Neural cell (in vitro differentiated cells): ENCODE measurements at regions not wholly inside any gene's neighbourhood (a gene's known extent, or its start where the extent isn't known, plus 50 kb on each side); places are given as distances from the start of the nearest gene placed in this dataset.

Source experiments
- H2AFZ ChIP-seq: fragments of 200-600, 300-800 bp; sonication (generic), shearing (Covaris generic); 2 replicates; pipeline ENCODE4 v1.6.0; 2014; ENCODE audit warnings: low read depth, mild to moderate bottlenecking, antibody characterized with exemption, low read length, moderate library complexity
- H3F3A ChIP-seq: fragments of 200-600 bp; shearing (Covaris generic); 2 replicates; pipeline ENCODE4 v1.6.1; 2016; ENCODE audit warnings: mild to moderate bottlenecking, moderate library complexity, mixed read lengths, antibody characterized with exemption, low read length; ENCODE audit not compliant: insufficient read depth, poor library complexity, severe bottlenecking
- H3K27ac ChIP-seq: fragments of 200-600, 300-800 bp; sonication (generic), shearing (Covaris generic); 2 replicates; pipeline ENCODE4 v1.5.1; 2014; ENCODE audit warnings: mild to moderate bottlenecking, low read length, moderate library complexity
- H3K27me3 ChIP-seq: fragments of 300-800, 200-600 bp; sonication (generic), shearing (Covaris generic); 2 replicates; pipeline ENCODE4 v1.6.0; 2014; ENCODE audit warnings: mild to moderate bottlenecking, low read depth, low read length, moderate library complexity; ENCODE audit not compliant: insufficient read depth
- H3K36me3 ChIP-seq: fragments of 300-800, 200-600 bp; sonication (generic), shearing (Covaris generic); 2 replicates; pipeline ENCODE4 v1.5.1; 2014; ENCODE audit warnings: mild to moderate bottlenecking, antibody characterized with exemption, low read length, moderate library complexity; ENCODE audit not compliant: insufficient read depth
- H3K4me2 ChIP-seq: fragments of 300-800, 200-600 bp; sonication (generic), shearing (Covaris generic); 2 replicates; pipeline ENCODE4 v1.6.0; 2014; ENCODE audit warnings: mild to moderate bottlenecking, low read length
- H3K4me3 ChIP-seq: fragments of 300-800, 200-600 bp; sonication (generic), shearing (Covaris generic); 2 replicates; pipeline ENCODE4 v1.5.1; 2014; ENCODE audit warnings: mild to moderate bottlenecking, low read length, moderate library complexity
- H3K79me2 ChIP-seq: fragments of 200-600 bp; shearing (Covaris generic); replicated peaks from 2 replicates; pipeline ENCODE4 v1.6.0; 2014; ENCODE audit warnings: mild to moderate bottlenecking, low read length, moderate library complexity; ENCODE audit not compliant: insufficient read depth
- H3K9ac ChIP-seq: fragments of 300-800, 200-600 bp; sonication (generic), shearing (Covaris generic); 2 replicates; pipeline ENCODE4 v1.6.1; 2016; ENCODE audit warnings: mild to moderate bottlenecking, low read length, mixed read lengths
- H3K9me2 ChIP-seq: fragments of 200-600 bp; shearing (Covaris generic); 2 replicates; pipeline ENCODE4 v1.6.1; 2016; ENCODE audit warnings: mild to moderate bottlenecking, low read length, mixed read lengths; ENCODE audit not compliant: insufficient read depth
- H3K9me3 ChIP-seq: fragments of 200-600, 300-800 bp; sonication (generic), shearing (Covaris generic); 2 replicates; pipeline ENCODE4 v1.6.1; 2016; ENCODE audit warnings: mild to moderate bottlenecking, mixed run types, low read length, moderate library complexity, mixed read lengths
- H4K20me1 ChIP-seq: fragments of 200-600 bp; shearing (Covaris generic); 2 replicates; pipeline ENCODE4 v1.6.1; 2016; ENCODE audit warnings: mild to moderate bottlenecking, mixed run types; ENCODE audit not compliant: insufficient read depth
- EP300 ChIP-seq: fragments of 450-650 bp; conservative IDR thresholded peaks from 2 replicates; pipeline ENCODE4 v1.6.1; 2014; ENCODE audit warnings: antibody characterized with exemption, mild to moderate bottlenecking, moderate library complexity; ENCODE audit not compliant: poor library complexity, severe bottlenecking
- EZH2 ChIP-seq: fragments of 200-600, 300-800 bp; shearing (Covaris generic), sonication (generic); IDR thresholded peaks from 2 replicates; pipeline ENCODE4 v1.6.1; 2014; ENCODE audit warnings: antibody characterized with exemption, low read length, borderline replicate concordance, mild to moderate bottlenecking; ENCODE audit not compliant: insufficient read depth, poor library complexity, severe bottlenecking
- MXI1 ChIP-seq: fragments of 450-650 bp; conservative IDR thresholded peaks from 2 replicates; pipeline ENCODE4 v1.6.1; 2014; ENCODE audit warnings: antibody characterized with exemption, mild to moderate bottlenecking; ENCODE audit not compliant: poor library complexity, severe bottlenecking
- POLR2AphosphoS5 ChIP-seq: IDR thresholded peaks from 2 replicates; pipeline ENCODE4 v1.6.1; 2012
- RAD21 ChIP-seq: fragments of 450-650 bp; conservative IDR thresholded peaks from 2 replicates; pipeline ENCODE4 v1.6.1; 2014; ENCODE audit warnings: antibody characterized with exemption, mild to moderate bottlenecking, moderate library complexity
- SMC3 ChIP-seq: fragments of 450-650 bp; conservative IDR thresholded peaks from 2 replicates; pipeline ENCODE4 v1.6.1; 2014; ENCODE audit warnings: antibody characterized with exemption, mild to moderate bottlenecking, moderate library complexity; ENCODE audit not compliant: poor library complexity
- TAF1 ChIP-seq: IDR thresholded peaks from 2 replicates; pipeline ENCODE4 v1.6.1; 2012; ENCODE audit warnings: low read depth
- TF ChIP-seq, protein P1 (sequence below): fragments of 450-650 bp; IDR thresholded peaks from 2 replicates; pipeline ENCODE4 v1.5.1; 2014; ENCODE audit warnings: antibody characterized with exemption, mild to moderate bottlenecking, moderate library complexity; ENCODE audit not compliant: poor library complexity, severe bottlenecking
- TF ChIP-seq, protein P2 (sequence below): IDR thresholded peaks from 2 replicates; pipeline ENCODE4 v1.6.1; 2012; ENCODE audit warnings: borderline replicate concordance

DNA sequence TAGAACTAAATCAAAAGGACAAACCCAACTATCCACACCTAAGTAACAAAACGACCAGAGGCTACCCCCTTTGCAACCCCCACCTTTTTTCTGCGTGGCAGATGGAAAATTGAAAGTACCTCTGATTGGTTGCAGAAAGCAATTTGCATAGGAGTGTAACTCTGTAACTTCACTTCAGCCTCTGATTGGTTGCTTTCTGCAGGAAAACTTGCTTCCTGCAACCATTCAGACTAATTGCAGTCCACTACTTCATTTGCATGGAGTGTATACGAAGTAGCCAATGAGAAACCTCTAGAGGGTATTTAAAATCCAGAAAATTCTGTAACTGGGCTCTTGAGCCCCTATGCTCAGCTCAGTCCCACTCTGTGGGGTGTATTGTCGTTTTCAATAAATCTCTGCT is 129.1 kb upstream of the OLIG3 start:
- H3K27me3 ChIP-seq = no peaks in the 10 kb centered on the region
- H3F3A ChIP-seq = no peaks in the 10 kb centered on the region
- H3K79me2 ChIP-seq = no peaks in the 10 kb centered on the region
- H3K36me3 ChIP-seq = no peaks in the 10 kb centered on the region
- H2AFZ ChIP-seq = no peak overlapping the region
- H3K4me2 ChIP-seq = no peak overlapping the region
- no peak overlapping the region for H3K9ac ChIP-seq
- H3K9me2 ChIP-seq = no peaks in the 10 kb centered on the region
- TF ChIP-seq POLR2AphosphoS5 (no peak), EP300 (no peak), SMC3 (no peak), RAD21 (no peak), TAF1 (no peak), EZH2 (no peak), MXI1 (no peak)
- TF ChIP-seq, protein P1, sequence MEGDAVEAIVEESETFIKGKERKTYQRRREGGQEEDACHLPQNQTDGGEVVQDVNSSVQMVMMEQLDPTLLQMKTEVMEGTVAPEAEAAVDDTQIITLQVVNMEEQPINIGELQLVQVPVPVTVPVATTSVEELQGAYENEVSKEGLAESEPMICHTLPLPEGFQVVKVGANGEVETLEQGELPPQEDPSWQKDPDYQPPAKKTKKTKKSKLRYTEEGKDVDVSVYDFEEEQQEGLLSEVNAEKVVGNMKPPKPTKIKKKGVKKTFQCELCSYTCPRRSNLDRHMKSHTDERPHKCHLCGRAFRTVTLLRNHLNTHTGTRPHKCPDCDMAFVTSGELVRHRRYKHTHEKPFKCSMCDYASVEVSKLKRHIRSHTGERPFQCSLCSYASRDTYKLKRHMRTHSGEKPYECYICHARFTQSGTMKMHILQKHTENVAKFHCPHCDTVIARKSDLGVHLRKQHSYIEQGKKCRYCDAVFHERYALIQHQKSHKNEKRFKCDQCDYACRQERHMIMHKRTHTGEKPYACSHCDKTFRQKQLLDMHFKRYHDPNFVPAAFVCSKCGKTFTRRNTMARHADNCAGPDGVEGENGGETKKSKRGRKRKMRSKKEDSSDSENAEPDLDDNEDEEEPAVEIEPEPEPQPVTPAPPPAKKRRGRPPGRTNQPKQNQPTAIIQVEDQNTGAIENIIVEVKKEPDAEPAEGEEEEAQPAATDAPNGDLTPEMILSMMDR = no peak
- TF ChIP-seq, protein P2, sequence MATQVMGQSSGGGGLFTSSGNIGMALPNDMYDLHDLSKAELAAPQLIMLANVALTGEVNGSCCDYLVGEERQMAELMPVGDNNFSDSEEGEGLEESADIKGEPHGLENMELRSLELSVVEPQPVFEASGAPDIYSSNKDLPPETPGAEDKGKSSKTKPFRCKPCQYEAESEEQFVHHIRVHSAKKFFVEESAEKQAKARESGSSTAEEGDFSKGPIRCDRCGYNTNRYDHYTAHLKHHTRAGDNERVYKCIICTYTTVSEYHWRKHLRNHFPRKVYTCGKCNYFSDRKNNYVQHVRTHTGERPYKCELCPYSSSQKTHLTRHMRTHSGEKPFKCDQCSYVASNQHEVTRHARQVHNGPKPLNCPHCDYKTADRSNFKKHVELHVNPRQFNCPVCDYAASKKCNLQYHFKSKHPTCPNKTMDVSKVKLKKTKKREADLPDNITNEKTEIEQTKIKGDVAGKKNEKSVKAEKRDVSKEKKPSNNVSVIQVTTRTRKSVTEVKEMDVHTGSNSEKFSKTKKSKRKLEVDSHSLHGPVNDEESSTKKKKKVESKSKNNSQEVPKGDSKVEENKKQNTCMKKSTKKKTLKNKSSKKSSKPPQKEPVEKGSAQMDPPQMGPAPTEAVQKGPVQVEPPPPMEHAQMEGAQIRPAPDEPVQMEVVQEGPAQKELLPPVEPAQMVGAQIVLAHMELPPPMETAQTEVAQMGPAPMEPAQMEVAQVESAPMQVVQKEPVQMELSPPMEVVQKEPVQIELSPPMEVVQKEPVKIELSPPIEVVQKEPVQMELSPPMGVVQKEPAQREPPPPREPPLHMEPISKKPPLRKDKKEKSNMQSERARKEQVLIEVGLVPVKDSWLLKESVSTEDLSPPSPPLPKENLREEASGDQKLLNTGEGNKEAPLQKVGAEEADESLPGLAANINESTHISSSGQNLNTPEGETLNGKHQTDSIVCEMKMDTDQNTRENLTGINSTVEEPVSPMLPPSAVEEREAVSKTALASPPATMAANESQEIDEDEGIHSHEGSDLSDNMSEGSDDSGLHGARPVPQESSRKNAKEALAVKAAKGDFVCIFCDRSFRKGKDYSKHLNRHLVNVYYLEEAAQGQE = no peak
- H3K9me3 ChIP-seq = no peaks in the 10 kb centered on the region
- H3K4me3 ChIP-seq = no peak overlapping the region
- no peak overlapping the region for H3K27ac ChIP-seq
- H4K20me1 ChIP-seq = no peaks in the 10 kb centered on the region

DNA sequence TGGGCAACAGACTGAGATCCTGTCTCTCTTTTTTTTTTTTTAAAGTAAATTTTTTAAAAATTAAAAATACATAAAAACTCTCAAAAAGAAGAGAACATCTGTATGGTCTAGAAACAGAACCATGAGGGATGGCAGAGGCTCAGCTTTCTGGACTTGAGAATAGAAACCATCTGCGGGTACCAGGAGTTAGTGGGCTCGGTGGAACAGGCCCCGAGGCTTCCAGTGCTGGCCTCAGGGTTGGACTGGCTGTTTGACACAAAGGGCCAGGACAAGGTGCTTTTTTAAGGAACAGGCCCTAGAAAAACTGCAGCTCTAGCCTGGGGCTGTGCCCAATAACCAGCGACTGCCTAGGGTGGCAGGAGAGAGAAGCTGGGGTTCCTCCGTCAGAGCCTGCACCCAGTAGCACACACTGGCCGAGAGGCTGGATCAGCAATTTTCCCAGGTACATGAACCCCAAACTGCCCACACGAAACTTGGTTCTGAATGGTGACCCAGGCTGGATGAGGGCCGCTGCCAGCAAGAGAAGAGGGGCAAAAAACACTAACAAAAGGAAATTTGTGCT is 131.0 kb upstream of the OLIG3 start:
- no peaks in the 10 kb centered on the region for H3K27me3 ChIP-seq
- H3K36me3 ChIP-seq = no peaks in the 10 kb centered on the region
- H3K9me3 ChIP-seq = no peaks in the 10 kb centered on the region
- no peak overlapping the region for H3K4me3 ChIP-seq
- no peak overlapping the region for H3K9ac ChIP-seq
- no peak overlapping the region for H3K4me2 ChIP-seq
- no peaks in the 10 kb centered on the region for H3F3A ChIP-seq
- H4K20me1 ChIP-seq = no peaks in the 10 kb centered on the region
- H3K27ac ChIP-seq = no peak overlapping the region
- no peak overlapping the region for H2AFZ ChIP-seq
- no peak for TF ChIP-seq EZH2
- TF ChIP-seq SMC3 = no peak
- TF ChIP-seq TAF1 = no peak
- TF ChIP-seq, protein P1 = no peak
- TF ChIP-seq RAD21 = no peak
- TF ChIP-seq EP300 = no peak
- no peak for TF ChIP-seq POLR2AphosphoS5
- TF ChIP-seq, protein P2 = no peak
- no peak for TF ChIP-seq MXI1
- H3K9me2 ChIP-seq = no peaks in the 10 kb centered on the region
- H3K79me2 ChIP-seq = no peaks in the 10 kb centered on the region
